Keratinocyte (primary cell): ENCODE measurements at regions not wholly inside any gene's neighbourhood (a gene's known extent, or its start where the extent isn't known, plus 50 kb on each side); places are given as distances from the start of the nearest gene placed in this dataset.

ENCODE experiments used
- DNase-seq: peaks from one replicate; pipeline ENCODE4 v3.0.0-alpha.2; 2011; ENCODE audit warnings: low read depth, missing footprints, low spot score
- FAIRE-seq: peaks from 2 replicates; lab custom pipeline; 2011; peaks lifted over from hg19 to GRCh38; lab: Jason Lieb, UNC
- H2AFZ ChIP-seq: 2 replicates; pipeline ENCODE4 v1.6.0; 2012; ENCODE audit warnings: low read length, control low read depth, inconsistent platforms; ENCODE audit not compliant: control insufficient read depth
- H3K27ac ChIP-seq: 2 replicates; pipeline ENCODE4 v1.5.1; 2011; ENCODE audit warnings: low read length; ENCODE audit not compliant: control insufficient read depth, insufficient read depth
- H3K27me3 ChIP-seq: 3 replicates; pipeline ENCODE4 v1.6.0; 2011; ENCODE audit warnings: low read length; ENCODE audit not compliant: control insufficient read depth, insufficient read depth; ENCODE audit errors: extremely low read depth
- H3K36me3 ChIP-seq, 2 experiments: 2 replicates in 1 of 2; 3 replicates in 1 of 2; pipeline ENCODE4 v1.5.1; 2011; ENCODE audit warnings: low read length in 2 of 2, mild to moderate bottlenecking in 1 of 2; ENCODE audit not compliant: control insufficient read depth in 2 of 2, insufficient read depth in 2 of 2; ENCODE audit errors: extremely low read depth in 1 of 2
- H3K4me1 ChIP-seq: 3 replicates; pipeline ENCODE4 v1.5.1; 2011; ENCODE audit warnings: low read length; ENCODE audit not compliant: control insufficient read depth, insufficient read depth; ENCODE audit errors: extremely low read depth
- H3K4me2 ChIP-seq: 3 replicates; pipeline ENCODE4 v1.6.0; 2011; ENCODE audit warnings: low read depth, low read length; ENCODE audit not compliant: control insufficient read depth, insufficient read depth; ENCODE audit errors: extremely low read depth
- H3K4me3 ChIP-seq, 3 experiments: fragments of 200-600 bp in 1 of 3; sonication (generic) in 1 of 3; 2 replicates in 2 of 3; 3 replicates in 1 of 3; pipeline ENCODE4 v1.5.1; 2011 to 2016; ENCODE audit warnings: low read length in 3 of 3, mild to moderate bottlenecking in 3 of 3, control low read depth in 2 of 3, inconsistent platforms in 1 of 3, low read depth in 1 of 3, mixed read lengths in 1 of 3, mixed run types in 1 of 3, moderate library complexity in 1 of 3; ENCODE audit not compliant: control insufficient read depth in 2 of 3, insufficient read depth in 2 of 3; ENCODE audit errors: extremely low read depth in 1 of 3
- H3K79me2 ChIP-seq: 2 replicates; pipeline ENCODE4 v1.6.0; 2012; ENCODE audit warnings: low read length; ENCODE audit not compliant: control insufficient read depth, insufficient read depth
- H3K9ac ChIP-seq: 3 replicates; pipeline ENCODE4 v1.6.0; 2011; ENCODE audit warnings: low read length; ENCODE audit not compliant: control insufficient read depth, insufficient read depth; ENCODE audit errors: extremely low read depth
- H3K9me1 ChIP-seq: 3 replicates; pipeline ENCODE4 v1.6.0; 2011; ENCODE audit warnings: low read length; ENCODE audit not compliant: control insufficient read depth, insufficient read depth; ENCODE audit errors: extremely low read depth
- H3K9me3 ChIP-seq: 2 replicates; pipeline ENCODE4 v1.5.1; 2012; ENCODE audit warnings: low read depth, low read length; ENCODE audit not compliant: control insufficient read depth
- H4K20me1 ChIP-seq: 3 replicates; pipeline ENCODE4 v1.6.0; 2011; ENCODE audit warnings: low read length; ENCODE audit not compliant: control insufficient read depth, insufficient read depth; ENCODE audit errors: extremely low read depth
- EZH2 ChIP-seq: IDR thresholded peaks from one replicate; pipeline ENCODE4 v1.6.1; 2012; ENCODE audit warnings: inconsistent platforms, mild to moderate bottlenecking, low read length, moderate library complexity
- dilution Hi-C: fragments of 300-500 bp; cut with MboI; formaldehyde crosslinking; loops from one replicate; pipeline ENCODE4 v1.7.0; 2020; ENCODE audit warnings: low sequenced_read_pairs; ENCODE audit not compliant: extremely low pct_ligation_motif_present
- TF ChIP-seq, protein P1 (sequence below), 3 experiments: IDR thresholded peaks in 1 of 3; conservative IDR thresholded peaks in 1 of 3; optimal IDR thresholded peaks in 1 of 3; 2 replicates in 2 of 3; 3 replicates in 1 of 3; pipeline versions ENCODE3 to v1.5.1; 2011; ENCODE audit warnings: low read length in 3 of 3, mild to moderate bottlenecking in 3 of 3, moderate library complexity in 2 of 3, control low read depth in 1 of 3, inconsistent platforms in 1 of 3; ENCODE audit not compliant: insufficient read depth in 2 of 3; ENCODE audit errors: extremely low read depth in 1 of 3

- H3K9ac ChIP-seq = no peak overlapping the region
- H3K9me1 ChIP-seq = no peaks in the 10 kb centered on the region
- no peak overlapping the region for H3K4me2 ChIP-seq
- no peak overlapping the region for H3K4me3 ChIP-seq
- TF ChIP-seq, protein P1, sequence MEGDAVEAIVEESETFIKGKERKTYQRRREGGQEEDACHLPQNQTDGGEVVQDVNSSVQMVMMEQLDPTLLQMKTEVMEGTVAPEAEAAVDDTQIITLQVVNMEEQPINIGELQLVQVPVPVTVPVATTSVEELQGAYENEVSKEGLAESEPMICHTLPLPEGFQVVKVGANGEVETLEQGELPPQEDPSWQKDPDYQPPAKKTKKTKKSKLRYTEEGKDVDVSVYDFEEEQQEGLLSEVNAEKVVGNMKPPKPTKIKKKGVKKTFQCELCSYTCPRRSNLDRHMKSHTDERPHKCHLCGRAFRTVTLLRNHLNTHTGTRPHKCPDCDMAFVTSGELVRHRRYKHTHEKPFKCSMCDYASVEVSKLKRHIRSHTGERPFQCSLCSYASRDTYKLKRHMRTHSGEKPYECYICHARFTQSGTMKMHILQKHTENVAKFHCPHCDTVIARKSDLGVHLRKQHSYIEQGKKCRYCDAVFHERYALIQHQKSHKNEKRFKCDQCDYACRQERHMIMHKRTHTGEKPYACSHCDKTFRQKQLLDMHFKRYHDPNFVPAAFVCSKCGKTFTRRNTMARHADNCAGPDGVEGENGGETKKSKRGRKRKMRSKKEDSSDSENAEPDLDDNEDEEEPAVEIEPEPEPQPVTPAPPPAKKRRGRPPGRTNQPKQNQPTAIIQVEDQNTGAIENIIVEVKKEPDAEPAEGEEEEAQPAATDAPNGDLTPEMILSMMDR (optimal IDR thresholded peaks at IDR 0.05 in 1 of 3, IDR thresholded peaks at IDR 0.05 in 1 of 3, conservative IDR thresholded peaks at IDR 0.05 in 1 of 3; ENCODE audit: extremely low read depth in 1 of 3, insufficient read depth in 2 of 3, low read length in 3 of 3) = no peak
- TF ChIP-seq EZH2 = no peak
- DNase-seq (no peak), FAIRE-seq (no peak)
- H3K27me3 ChIP-seq = peaks cover 17% of the 10 kb centered on the region
- H3K9me3 ChIP-seq = no peaks in the 10 kb centered on the region
- no peak overlapping the region for H3K27ac ChIP-seq
- H3K36me3 ChIP-seq = no peaks in the 10 kb centered on the region
- no peaks in the 10 kb centered on the region for H3K79me2 ChIP-seq
- H2AFZ ChIP-seq = no peak overlapping the region
- dilution Hi-C loops = no loop called here
- H4K20me1 ChIP-seq = no peaks in the 10 kb centered on the region
- H3K4me1 ChIP-seq = peaks cover 9% of the 10 kb centered on the region
Observed at GRCh38 chr2:120511947-120512710, 166.2 kb downstream of the INHBB start.

DNA sequence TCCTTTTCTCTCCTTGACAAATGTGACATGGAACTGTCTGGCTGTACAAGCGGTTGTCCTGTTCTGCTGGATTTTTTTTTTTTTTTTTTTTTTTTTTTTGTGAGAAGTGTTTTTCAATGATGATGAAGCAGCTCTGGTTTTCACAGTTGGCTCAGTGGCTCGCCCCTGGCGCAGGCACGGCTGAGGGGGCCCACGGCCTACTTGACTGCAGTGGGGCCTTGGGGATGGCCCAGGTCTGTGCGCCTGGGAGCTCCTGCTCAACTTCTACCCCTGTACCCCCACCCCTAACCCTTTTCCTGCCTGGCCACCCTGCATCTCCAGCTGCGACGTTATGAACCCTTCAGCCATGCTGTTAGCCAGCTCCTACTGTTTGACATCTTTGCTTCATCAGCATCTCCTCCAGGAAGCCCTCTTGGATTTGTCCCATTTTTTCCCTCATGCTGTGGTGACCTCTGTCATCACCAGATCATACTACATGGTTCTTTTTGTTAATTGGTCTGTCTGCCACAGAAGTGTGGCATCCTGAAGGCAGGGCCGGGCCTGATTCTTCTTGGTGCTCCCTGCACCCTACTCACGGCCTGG, 167.9 kb downstream of the INHBB start:
- Histone ChIP-seq H3K27ac (no peak overlapping the region), H3K9ac (no peak overlapping the region), H3K4me1 (peaks cover 3% of the 10 kb centered on the region), H3K9me1 (no peaks in the 10 kb centered on the region), H2AFZ (no peak overlapping the region), H3K4me2 (no peak overlapping the region), H3K27me3 (peaks cover 19% of the 10 kb centered on the region), H3K36me3 (no peaks in the 10 kb centered on the region), H3K79me2 (no peaks in the 10 kb centered on the region), H3K9me3 (no peaks in the 10 kb centered on the region), H4K20me1 (no peaks in the 10 kb centered on the region), H3K4me3 (no peak overlapping the region)
- no peak for DNase-seq
- dilution Hi-C loops = no loop called here
- FAIRE-seq = no peak
- TF ChIP-seq EZH2 = no peak
- TF ChIP-seq, protein P1 (optimal IDR thresholded peaks at IDR 0.05 in 1 of 3, IDR thresholded peaks at IDR 0.05 in 1 of 3, conservative IDR thresholded peaks at IDR 0.05 in 1 of 3; ENCODE audit: extremely low read depth in 1 of 3, insufficient read depth in 2 of 3, low read length in 3 of 3) = no peak
